DMS53 (cell line): ENCODE measurements at regions not wholly inside any gene's neighbourhood (a gene's known extent, or its start where the extent isn't known, plus 50 kb on each side); places are given as distances from the start of the nearest gene placed in this dataset.

Source experiments
- DNase-seq: peaks from one replicate; lab custom pipeline; 2025; lab: John Stamatoyannopoulos, UW

- no peak for DNase-seq
These were observed 97.4 kb upstream of the THY1 start for GRCh38 chr11:119520400-119520799.

GRCh38 chr11:119519796-119520195 lies 96.8 kb upstream of the THY1 start:
- no peak for DNase-seq

- no peak for DNase-seq
These were observed 96.1 kb upstream of the THY1 start for GRCh38 chr11:119518746-119519730.

- DNase-seq = no peak
These were observed 92.9 kb upstream of the THY1 start for GRCh38 chr11:119515771-119516400.

- DNase-seq = no peak
These were observed 90.8 kb upstream of the THY1 start for GRCh38 chr11:119513806-119514170.

GRCh38 chr11:119513131-119513805 lies 90.3 kb upstream of the THY1 start:
- DNase-seq = no peak

- DNase-seq = no peak
These were observed 89.4 kb upstream of the THY1 start for GRCh38 chr11:119512369-119512768.

GRCh38 chr11:119511614-119512306 lies 88.8 kb upstream of the THY1 start:
- DNase-seq = no peak

- peak; percentile 27 for DNase-seq
These were observed 87.0 kb upstream of the THY1 start for GRCh38 chr11:119509969-119510401.

GRCh38 chr11:119509282-119509841 lies 86.4 kb upstream of the THY1 start:
- DNase-seq = no peak

- no peak for DNase-seq
These were observed 83.5 kb upstream of the THY1 start for GRCh38 chr11:119506436-119506835.

GRCh38 chr11:119505861-119506260 lies 82.9 kb upstream of the THY1 start:
- no peak for DNase-seq

GRCh38 chr11:119505071-119505470 lies 82.1 kb upstream of the THY1 start:
- DNase-seq = no peak

- no peak for DNase-seq
These were observed 81.4 kb upstream of the THY1 start for GRCh38 chr11:119504371-119504770.

- no peak for DNase-seq
These were observed 78.9 kb upstream of the THY1 start for GRCh38 chr11:119501777-119502405.

GRCh38 chr11:119497717-119498116 lies 74.7 kb upstream of the THY1 start:
- DNase-seq = no peak

GRCh38 chr11:119496997-119497396 lies 74.0 kb upstream of the THY1 start:
- no peak for DNase-seq

GRCh38 chr11:119496469-119496868 lies 73.5 kb upstream of the THY1 start:
- DNase-seq = no peak

- peak; percentile 51 for DNase-seq
These were observed 70.7 kb upstream of the THY1 start for GRCh38 chr11:119493712-119494111.

GRCh38 chr11:119491753-119492510 lies 69.0 kb upstream of the THY1 start:
- peak; percentile 31 for DNase-seq
